NT2/D1 (cell line): ENCODE measurements at regions not wholly inside any gene's neighbourhood (a gene's known extent, or its start where the extent isn't known, plus 50 kb on each side); places are given as distances from the start of the nearest gene placed in this dataset.
"Not testable (repeated sequence)": the region's sequence is repeated elsewhere in the genome, so short reads cannot be mapped to it uniquely, and the experiment has no call there.

Source experiments
- DNase-seq: peaks from one replicate; pipeline ENCODE4 v3.0.0-alpha.2; 2011; ENCODE audit warnings: low read depth, low spot score
- H3K27me3 ChIP-seq: 2 replicates; pipeline ENCODE4 v1.6.0; 2011; ENCODE audit warnings: mild to moderate bottlenecking; ENCODE audit not compliant: insufficient read length, insufficient read depth
- H3K36me3 ChIP-seq: 2 replicates; pipeline ENCODE4 v1.6.1; 2011; ENCODE audit warnings: mild to moderate bottlenecking, low read length, mixed read lengths; ENCODE audit not compliant: insufficient read depth, insufficient read length
- H3K4me1 ChIP-seq: 2 replicates; pipeline ENCODE4 v1.5.1; 2011; ENCODE audit not compliant: insufficient read depth, insufficient read length
- H3K4me3 ChIP-seq: 2 replicates; pipeline ENCODE4 v1.5.1; 2011; ENCODE audit warnings: low read depth; ENCODE audit not compliant: insufficient read length
- H3K9ac ChIP-seq: 2 replicates; pipeline ENCODE4 v1.6.0; 2011; ENCODE audit warnings: low read depth; ENCODE audit not compliant: insufficient read length
- H3K9me3 ChIP-seq: 2 replicates; pipeline ENCODE4 v1.5.1; 2011; ENCODE audit warnings: mild to moderate bottlenecking, low read length; ENCODE audit not compliant: insufficient read depth
- SUZ12 ChIP-seq: IDR thresholded peaks from 2 replicates; pipeline ENCODE4 v1.6.1; 2011; ENCODE audit not compliant: insufficient read length, insufficient read depth; ENCODE audit errors: extremely low read depth
- YY1 ChIP-seq: IDR thresholded peaks from 2 replicates; pipeline ENCODE4 v1.6.1; 2011; ENCODE audit not compliant: insufficient read length, insufficient read depth
- ZNF274 ChIP-seq: IDR thresholded peaks from 2 replicates; pipeline ENCODE4 v1.6.1; 2011; ENCODE audit warnings: mild to moderate bottlenecking, low read depth, low read length

DNA sequence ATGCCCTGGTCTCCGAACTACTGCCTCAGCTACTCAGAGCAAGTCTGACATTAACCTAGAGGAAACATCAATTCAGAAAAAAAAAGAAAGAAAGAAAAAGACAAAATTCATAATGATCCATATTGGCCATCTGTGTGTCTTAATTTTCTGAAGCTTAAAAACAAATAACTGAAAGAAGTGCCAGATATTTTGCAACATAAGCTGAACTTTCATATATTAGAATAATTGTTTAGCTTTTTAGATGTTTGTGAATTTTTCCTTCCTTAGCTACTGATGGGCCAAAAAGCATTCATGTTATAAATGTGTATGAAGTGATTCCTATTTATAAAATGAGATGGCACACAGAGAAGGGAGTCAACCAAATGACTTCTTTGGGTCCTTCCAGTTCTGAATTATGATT is 555.0 kb upstream of the CHAC2 start:
- H3K4me1 ChIP-seq, result no peaks in the 10 kb centered on the region
- TF ChIP-seq SUZ12 (no peak), YY1 (no peak), ZNF274 (no peak)
- no peaks in the 10 kb centered on the region; the same call in 1 of the 2 replicates for H3K9me3 ChIP-seq
- DNase-seq, result no peak
- no peak overlapping the region for H3K4me3 ChIP-seq
- H3K9ac ChIP-seq, result no peak overlapping the region
- no peaks in the 10 kb centered on the region for H3K36me3 ChIP-seq
- H3K27me3 ChIP-seq, result no peaks in the 10 kb centered on the region

DNA sequence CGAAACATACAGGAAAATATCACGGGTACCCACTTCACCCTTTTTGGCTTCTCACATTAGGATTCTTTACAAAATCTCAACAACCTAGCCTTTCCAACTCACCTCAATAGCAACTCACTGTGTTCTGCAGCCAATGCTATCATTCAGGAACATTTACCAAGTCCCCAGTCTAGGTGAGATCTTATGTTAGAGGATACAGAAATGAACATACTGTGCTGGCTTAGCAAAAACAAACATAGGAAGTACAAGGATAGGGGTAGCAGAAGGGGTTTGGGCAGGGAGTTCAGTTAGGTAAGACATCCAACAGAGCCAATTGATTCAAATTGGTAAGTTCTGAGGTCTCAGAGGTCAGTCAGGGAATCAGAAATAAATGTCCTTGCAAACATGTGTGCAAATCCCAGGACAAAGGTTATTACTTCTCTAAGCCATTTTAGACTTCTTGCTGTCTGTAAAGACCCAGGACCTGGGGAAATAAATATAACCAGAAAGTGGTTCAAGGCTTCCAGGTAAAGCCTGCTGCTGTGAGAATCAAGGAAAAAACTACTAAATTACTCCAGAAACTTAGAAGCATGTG is 556.3 kb upstream of the CHAC2 start:
- DNase-seq, result no peak
- Histone ChIP-seq H3K9ac (no peak overlapping the region), H3K4me3 (no peak overlapping the region), H3K36me3 (no peaks in the 10 kb centered on the region), H3K27me3 (no peaks in the 10 kb centered on the region), H3K4me1 (no peaks in the 10 kb centered on the region), H3K9me3 (no peaks in the 10 kb centered on the region)
- TF ChIP-seq YY1, result no peak
- TF ChIP-seq ZNF274, result no peak
- TF ChIP-seq SUZ12, result no peak

DNA sequence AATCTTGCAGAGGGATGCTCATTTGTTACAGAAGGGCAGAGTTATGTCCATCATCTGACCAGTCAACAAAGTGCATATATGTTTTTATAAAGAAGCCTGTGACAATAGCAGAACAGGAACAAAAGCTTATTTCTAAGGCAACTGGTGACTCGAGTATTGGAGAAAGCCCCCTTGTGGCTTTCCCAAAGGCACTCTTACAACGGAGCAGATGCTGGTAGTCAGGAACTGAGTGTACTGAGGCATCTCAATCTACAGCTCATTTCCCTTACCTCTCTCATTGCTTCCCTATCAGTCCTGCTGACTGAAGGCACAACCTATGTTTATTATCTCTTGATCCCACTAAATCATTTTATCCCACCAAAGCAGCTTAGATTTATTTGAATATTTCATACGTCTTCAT is 557.1 kb upstream of the CHAC2 start:
- no peaks in the 10 kb centered on the region for H3K27me3 ChIP-seq
- peak; percentile 16 for DNase-seq
- TF ChIP-seq SUZ12, result no peak
- no peak for TF ChIP-seq ZNF274
- TF ChIP-seq YY1, result no peak

DNA sequence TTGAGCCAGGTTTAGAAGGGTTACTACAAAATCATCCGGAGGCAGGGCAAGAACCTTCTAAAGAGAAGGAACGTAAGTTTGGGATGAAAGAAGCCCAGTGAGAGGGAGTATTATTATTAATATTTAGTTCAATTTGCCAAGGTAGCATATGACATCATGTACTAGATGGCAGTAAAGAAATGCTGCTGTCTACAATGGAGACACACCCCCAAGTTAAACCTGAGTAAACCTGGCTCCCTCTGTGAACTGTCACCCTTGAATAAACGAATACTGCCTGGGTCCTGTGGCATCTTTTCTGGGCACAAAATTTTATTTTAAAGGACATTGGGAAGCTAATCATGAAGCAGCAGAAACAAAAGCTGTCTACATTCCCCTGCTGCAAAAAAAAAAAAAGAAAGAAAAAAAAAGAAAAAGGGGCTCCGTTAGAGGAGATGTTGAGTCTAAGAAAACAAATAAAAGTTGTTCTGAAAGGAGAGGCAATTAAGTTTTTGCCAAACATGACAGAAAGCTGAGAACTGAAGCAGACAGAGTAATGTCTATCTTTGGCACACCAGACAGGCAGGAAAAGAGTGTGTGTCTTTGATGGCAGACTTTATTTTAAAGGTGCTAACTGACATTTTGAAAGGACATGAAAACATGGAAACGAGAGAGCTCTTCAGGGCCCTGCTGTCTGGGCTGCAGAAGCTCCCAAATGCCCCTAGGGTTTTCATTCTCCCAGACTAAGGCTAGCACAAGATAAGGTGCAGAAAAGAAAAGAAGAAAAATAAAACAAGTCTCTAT is 557.7 kb upstream of the CHAC2 start:
- H3K4me3 ChIP-seq, result no peak overlapping the region
- H3K4me1 ChIP-seq, result no peaks in the 10 kb centered on the region
- no peak for DNase-seq
- no peak for TF ChIP-seq SUZ12
- no peak for TF ChIP-seq YY1
- no peak for TF ChIP-seq ZNF274
- H3K9ac ChIP-seq, result no peak overlapping the region
- no peaks in the 10 kb centered on the region for H3K36me3 ChIP-seq
- H3K9me3 ChIP-seq, result no peaks in the 10 kb centered on the region
- no peaks in the 10 kb centered on the region for H3K27me3 ChIP-seq

More for the DNA sequence above, 557.1 kb upstream of the CHAC2 start:
- H3K4me3 ChIP-seq, result no peak overlapping the region
- H3K9ac ChIP-seq, result no peak overlapping the region
- H3K36me3 ChIP-seq, result no peaks in the 10 kb centered on the region
- no peaks in the 10 kb centered on the region for H3K9me3 ChIP-seq
- no peaks in the 10 kb centered on the region for H3K4me1 ChIP-seq

- no peak for DNase-seq
- no peaks in the 10 kb centered on the region for H3K36me3 ChIP-seq
Observed at GRCh38 chr2:53208815-53209214, 558.8 kb upstream of the CHAC2 start.

DNA sequence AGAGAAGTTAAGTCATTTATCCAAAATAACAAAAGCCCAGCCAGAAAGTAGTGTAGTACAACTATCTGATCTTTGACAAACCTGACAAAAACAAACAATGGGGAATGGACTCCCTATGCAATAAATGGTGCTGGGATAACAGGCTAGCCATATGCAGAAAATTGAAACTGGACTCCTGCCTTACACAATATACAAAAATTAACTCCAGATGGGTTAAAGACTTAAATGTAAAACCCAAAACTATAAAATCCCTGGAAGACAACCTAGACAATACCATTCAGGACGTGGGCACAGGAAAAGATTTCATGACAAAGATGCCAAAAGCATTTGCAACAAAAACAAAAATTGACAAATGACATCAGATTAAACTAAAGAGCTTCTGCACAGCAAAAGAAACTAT is 561.4 kb upstream of the CHAC2 start:
- not testable (repeated sequence) for H3K4me3 ChIP-seq, H3K36me3 ChIP-seq, H3K27me3 ChIP-seq, DNase-seq, H3K9me3 ChIP-seq, H3K4me1 ChIP-seq, H3K9ac ChIP-seq

More at GRCh38 chr2:53208815-53209214, 558.8 kb upstream of the CHAC2 start:
- no peak for TF ChIP-seq YY1
- TF ChIP-seq SUZ12, result no peak
- TF ChIP-seq ZNF274, result no peak
- H3K9me3 ChIP-seq, result no peaks in the 10 kb centered on the region
- H3K9ac ChIP-seq, result no peak overlapping the region
- H3K4me3 ChIP-seq, result no peak overlapping the region
- H3K27me3 ChIP-seq, result no peaks in the 10 kb centered on the region
- H3K4me1 ChIP-seq, result no peaks in the 10 kb centered on the region

- Histone ChIP-seq H3K4me1 (no peaks in the 10 kb centered on the region), H3K9me3 (no peaks in the 10 kb centered on the region), H3K9ac (no peak overlapping the region), H3K27me3 (no peaks in the 10 kb centered on the region), H3K36me3 (no peaks in the 10 kb centered on the region), H3K4me3 (no peak overlapping the region)
- TF ChIP-seq SUZ12, result no peak
- no peak for TF ChIP-seq YY1
- TF ChIP-seq ZNF274, result no peak
- DNase-seq, result no peak
Observed at GRCh38 chr2:53202063-53202462, 565.5 kb upstream of the CHAC2 start.

GRCh38 chr2:53200072-53200471 is 567.5 kb upstream of the CHAC2 start:
- no peak for DNase-seq
- Histone ChIP-seq H3K9ac (no peak overlapping the region), H3K27me3 (no peaks in the 10 kb centered on the region), H3K36me3 (no peaks in the 10 kb centered on the region), H3K4me1 (no peaks in the 10 kb centered on the region), H3K9me3 (no peaks in the 10 kb centered on the region), H3K4me3 (no peak overlapping the region)
- TF ChIP-seq YY1 (no peak), SUZ12 (no peak), ZNF274 (no peak)
